Endothelial cell of umbilical vein (primary cell): ENCODE measurements at regions not wholly inside any gene's neighbourhood (a gene's known extent, or its start where the extent isn't known, plus 50 kb on each side); places are given as distances from the start of the nearest gene placed in this dataset.

Source experiments
- BruUV-seq: library from RNA; stranded (reverse); fragments of 400-500 nt; replicated peaks from 2 replicates; lab custom pipeline; 2021; lab: Mats Ljungman, UMichigan
- CTCF ChIA-PET: fragments of 300-600, 350-600 bp; sonication (Branson Sonifier 250); formaldehyde crosslinking; loops from one replicate; lab custom pipeline; 2021; ENCODE audit warnings: antibody characterized with exemption, inconsistent platforms; lab: Charles Lee
- POLR2A ChIA-PET: fragments of 300-600, 350-600 bp; sonication (Branson Sonifier 250); formaldehyde crosslinking; loops from one replicate; lab custom pipeline; 2021; ENCODE audit warnings: antibody characterized with exemption, inconsistent platforms; lab: Charles Lee
- DNase-seq: peaks from one replicate; pipeline ENCODE4 v3.0.0-alpha.2; 2011; ENCODE audit warnings: low read depth, low spot score
- FAIRE-seq: peaks from 2 replicates; lab custom pipeline; 2011; peaks lifted over from hg19 to GRCh38; lab: Jason Lieb, UNC
- H2AFZ ChIP-seq: 2 replicates; pipeline ENCODE4 v1.6.0; 2012; ENCODE audit warnings: low read depth, low read length, control low read depth, inconsistent platforms
- H3K27ac ChIP-seq: 2 replicates; pipeline ENCODE4 v1.5.1; 2011; ENCODE audit warnings: low read depth, mild to moderate bottlenecking, control low read depth, low read length, moderate library complexity; ENCODE audit not compliant: insufficient read depth
- H3K27me3 ChIP-seq, 2 experiments: 2 replicates each; pipeline versions ENCODE4 v1.6.0 to v1.6.1; 2011; ENCODE audit warnings: low read length in 2 of 2, mixed read lengths in 1 of 2; ENCODE audit not compliant: control insufficient read depth in 2 of 2, insufficient read depth in 2 of 2
- H3K36me3 ChIP-seq, 2 experiments: 2 replicates in 1 of 2; 3 replicates in 1 of 2; pipeline ENCODE4 v1.5.1; 2011; ENCODE audit warnings: low read length in 2 of 2, mild to moderate bottlenecking in 1 of 2, moderate library complexity in 1 of 2; ENCODE audit not compliant: control insufficient read depth in 2 of 2, insufficient read depth in 2 of 2; ENCODE audit errors: extremely low read depth in 1 of 2
- H3K4me1 ChIP-seq: 3 replicates; pipeline ENCODE4 v1.5.1; 2011; ENCODE audit warnings: mild to moderate bottlenecking, low read length; ENCODE audit not compliant: control insufficient read depth, insufficient read depth; ENCODE audit errors: extremely low read depth
- H3K4me2 ChIP-seq: 2 replicates; pipeline ENCODE4 v1.6.1; 2011; ENCODE audit warnings: low read length, control low read depth, mixed read lengths; ENCODE audit not compliant: insufficient read depth
- H3K4me3 ChIP-seq, 3 experiments: fragments of 200-600 bp in 1 of 3; sonication (generic), shearing (Covaris generic) in 1 of 3; replicated peaks in 1 of 3; 2 replicates each; pipeline ENCODE4 v1.5.1; 2011 to 2016; ENCODE audit warnings: control low read depth in 3 of 3, low read length in 3 of 3, mild to moderate bottlenecking in 2 of 3, inconsistent platforms in 1 of 3, low read depth in 1 of 3, moderate library complexity in 1 of 3; ENCODE audit not compliant: insufficient read depth in 1 of 3
- H3K79me2 ChIP-seq: 2 replicates; pipeline ENCODE4 v1.6.0; 2012; ENCODE audit warnings: low read length, inconsistent platforms; ENCODE audit not compliant: control insufficient read depth, insufficient read depth
- H3K9ac ChIP-seq: replicated peaks from 2 replicates; pipeline ENCODE3; 2011; ENCODE audit warnings: low read length, control low read depth; ENCODE audit not compliant: insufficient read depth; ENCODE audit errors: extremely low read depth
- H3K9me1 ChIP-seq: replicated peaks from 3 replicates; pipeline ENCODE4 v1.6.0; 2011; ENCODE audit warnings: mild to moderate bottlenecking, low read length; ENCODE audit not compliant: control insufficient read depth, insufficient read depth; ENCODE audit errors: extremely low read depth
- H3K9me3 ChIP-seq: replicated peaks from 2 replicates; pipeline ENCODE4 v1.5.1; 2012; ENCODE audit warnings: low read length, inconsistent platforms; ENCODE audit not compliant: control insufficient read depth, insufficient read depth
- H4K20me1 ChIP-seq: replicated peaks from 2 replicates; pipeline ENCODE3; 2011; ENCODE audit warnings: mild to moderate bottlenecking, low read length; ENCODE audit not compliant: control insufficient read depth, insufficient read depth; ENCODE audit errors: extremely low read depth
- EZH2 ChIP-seq: IDR thresholded peaks from 2 replicates; pipeline ENCODE4 v1.6.1; 2012; ENCODE audit warnings: borderline replicate concordance, low read depth, mild to moderate bottlenecking, moderate library complexity, low read length, inconsistent platforms; ENCODE audit not compliant: severe bottlenecking
- FOS ChIP-seq: IDR thresholded peaks from 2 replicates; pipeline ENCODE4 v1.6.1; 2011; ENCODE audit warnings: mild to moderate bottlenecking, low read length, moderate library complexity, borderline replicate concordance; ENCODE audit not compliant: insufficient read depth
- GATA2 ChIP-seq: IDR thresholded peaks from 2 replicates; pipeline ENCODE4 v1.7.0; 2011; ENCODE audit warnings: low read depth, mild to moderate bottlenecking, moderate library complexity, mixed read lengths, low read length; ENCODE audit not compliant: insufficient read length, insufficient read depth
- JUN ChIP-seq: IDR thresholded peaks from 2 replicates; pipeline ENCODE4 v1.6.1; 2011; ENCODE audit warnings: borderline replicate concordance, low read depth; ENCODE audit not compliant: insufficient read length, insufficient read depth
- MAX ChIP-seq: IDR thresholded peaks from 2 replicates; pipeline ENCODE4 v1.6.1; 2011; ENCODE audit not compliant: insufficient read depth, insufficient read length
- MYC ChIP-seq: IDR thresholded peaks from one replicate; pipeline ENCODE4 v1.6.1; 2011; ENCODE audit warnings: mild to moderate bottlenecking, low read depth, low read length
- POLR2A ChIP-seq: IDR thresholded peaks from 2 replicates; pipeline ENCODE4 v1.6.1; 2012; ENCODE audit warnings: low read depth, mild to moderate bottlenecking, control low read depth, low read length
- POLR2AphosphoS5 ChIP-seq: IDR thresholded peaks from 2 replicates; pipeline ENCODE4 v1.6.1; 2012; ENCODE audit warnings: low read depth, mild to moderate bottlenecking, control low read depth, low read length, moderate library complexity; ENCODE audit not compliant: insufficient read depth
- dilution Hi-C: fragments of 300-500 bp; cut with MboI; formaldehyde crosslinking; loops from one replicate; pipeline ENCODE4 v1.15.0; 2019; ENCODE audit warnings: low sequenced_read_pairs; ENCODE audit not compliant: extremely low pct_ligation_motif_present
- intact Hi-C: fragments of 100-400 bp; cut with micrococcal nuclease; formaldehyde crosslinking; loops from one replicate; pipeline ENCODE4 v1.10.0; 2022
- TF ChIP-seq, protein P1 (sequence below), 2 donors: IDR thresholded peaks; 1 replicate in 1 of 2; 2 replicates in 1 of 2; pipeline ENCODE4 v1.5.1; 2011; ENCODE audit warnings: low read length in 2 of 2, mild to moderate bottlenecking in 2 of 2, moderate library complexity in 2 of 2, control low read depth in 1 of 2, inconsistent platforms in 1 of 2, low read depth in 1 of 2; ENCODE audit not compliant: insufficient read depth in 1 of 2; ENCODE audit errors: extremely low read depth in 1 of 2

GRCh38 chr2:104745846-104746245, 108.1 kb upstream of the POU3F3 start:
- dilution Hi-C loops (no loop called here), intact Hi-C loops (no loop called here)
- FAIRE-seq (no peak), DNase-seq (no peak)
- H3K4me2 ChIP-seq, result no peak overlapping the region
- no peak overlapping the region for H2AFZ ChIP-seq
- ChIA-PET POLR2A (no interaction called here), CTCF (no interaction called here)
- no peaks in the 10 kb centered on the region for H4K20me1 ChIP-seq
- no peaks in the 10 kb centered on the region for H3K9me1 ChIP-seq
- TF ChIP-seq MAX (no peak), POLR2A (no peak), FOS (no peak), JUN (no peak), MYC (no peak), GATA2 (no peak), EZH2 (no peak), POLR2AphosphoS5 (no peak)
- TF ChIP-seq, protein P1, sequence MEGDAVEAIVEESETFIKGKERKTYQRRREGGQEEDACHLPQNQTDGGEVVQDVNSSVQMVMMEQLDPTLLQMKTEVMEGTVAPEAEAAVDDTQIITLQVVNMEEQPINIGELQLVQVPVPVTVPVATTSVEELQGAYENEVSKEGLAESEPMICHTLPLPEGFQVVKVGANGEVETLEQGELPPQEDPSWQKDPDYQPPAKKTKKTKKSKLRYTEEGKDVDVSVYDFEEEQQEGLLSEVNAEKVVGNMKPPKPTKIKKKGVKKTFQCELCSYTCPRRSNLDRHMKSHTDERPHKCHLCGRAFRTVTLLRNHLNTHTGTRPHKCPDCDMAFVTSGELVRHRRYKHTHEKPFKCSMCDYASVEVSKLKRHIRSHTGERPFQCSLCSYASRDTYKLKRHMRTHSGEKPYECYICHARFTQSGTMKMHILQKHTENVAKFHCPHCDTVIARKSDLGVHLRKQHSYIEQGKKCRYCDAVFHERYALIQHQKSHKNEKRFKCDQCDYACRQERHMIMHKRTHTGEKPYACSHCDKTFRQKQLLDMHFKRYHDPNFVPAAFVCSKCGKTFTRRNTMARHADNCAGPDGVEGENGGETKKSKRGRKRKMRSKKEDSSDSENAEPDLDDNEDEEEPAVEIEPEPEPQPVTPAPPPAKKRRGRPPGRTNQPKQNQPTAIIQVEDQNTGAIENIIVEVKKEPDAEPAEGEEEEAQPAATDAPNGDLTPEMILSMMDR (IDR thresholded peaks at IDR 0.05; ENCODE audit: extremely low read depth in 1 of 2, insufficient read depth in 1 of 2, low read depth in 1 of 2, low read length in 2 of 2), result no peak
- peaks cover 4% of the 10 kb centered on the region for H3K9me3 ChIP-seq
- H3K27me3 ChIP-seq, result no peaks in the 10 kb centered on the region
- H3K79me2 ChIP-seq, result no peaks in the 10 kb centered on the region
- no peaks in the 10 kb centered on the region for H3K4me1 ChIP-seq
- H3K27ac ChIP-seq, result no peak overlapping the region
- H3K9ac ChIP-seq, result no peak overlapping the region
- no peaks in the 10 kb centered on the region for H3K36me3 ChIP-seq
- BruUV-seq, result no TSS peak
- no peak overlapping the region for H3K4me3 ChIP-seq
